Keratinocyte (primary cell): ENCODE measurements at regions not wholly inside any gene's neighbourhood (a gene's known extent, or its start where the extent isn't known, plus 50 kb on each side); places are given as distances from the start of the nearest gene placed in this dataset.

ENCODE experiments used
- EZH2 ChIP-seq: IDR thresholded peaks from one replicate; pipeline ENCODE4 v1.6.1; 2012; ENCODE audit warnings: inconsistent platforms, mild to moderate bottlenecking, low read length, moderate library complexity
- TF ChIP-seq, protein P1 (sequence below), 3 experiments: IDR thresholded peaks in 1 of 3; conservative IDR thresholded peaks in 1 of 3; optimal IDR thresholded peaks in 1 of 3; 2 replicates in 2 of 3; 3 replicates in 1 of 3; pipeline versions ENCODE3 to v1.5.1; 2011; ENCODE audit warnings: low read length in 3 of 3, mild to moderate bottlenecking in 3 of 3, moderate library complexity in 2 of 3, control low read depth in 1 of 3, inconsistent platforms in 1 of 3; ENCODE audit not compliant: insufficient read depth in 2 of 3; ENCODE audit errors: extremely low read depth in 1 of 3

DNA sequence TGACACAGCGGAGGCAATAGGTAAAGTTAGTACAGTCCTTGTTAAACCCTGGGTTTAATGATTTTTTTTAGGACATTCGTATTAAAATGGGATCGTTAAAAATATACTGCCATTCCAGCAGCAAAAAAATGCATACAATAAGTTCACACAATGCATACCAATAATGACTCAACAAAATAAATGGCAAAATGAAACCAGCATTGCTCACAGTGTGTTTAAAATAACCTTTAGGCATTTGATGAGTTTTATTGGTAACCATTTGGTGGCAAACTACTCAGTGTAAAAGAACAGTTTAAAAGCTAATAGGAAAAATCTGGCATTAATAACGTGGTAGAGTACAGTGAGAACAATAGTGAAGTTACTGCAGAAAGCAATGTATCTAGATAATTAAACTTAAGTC is 539.0 kb upstream of the PIK3C3 start:
- TF ChIP-seq, protein P1, sequence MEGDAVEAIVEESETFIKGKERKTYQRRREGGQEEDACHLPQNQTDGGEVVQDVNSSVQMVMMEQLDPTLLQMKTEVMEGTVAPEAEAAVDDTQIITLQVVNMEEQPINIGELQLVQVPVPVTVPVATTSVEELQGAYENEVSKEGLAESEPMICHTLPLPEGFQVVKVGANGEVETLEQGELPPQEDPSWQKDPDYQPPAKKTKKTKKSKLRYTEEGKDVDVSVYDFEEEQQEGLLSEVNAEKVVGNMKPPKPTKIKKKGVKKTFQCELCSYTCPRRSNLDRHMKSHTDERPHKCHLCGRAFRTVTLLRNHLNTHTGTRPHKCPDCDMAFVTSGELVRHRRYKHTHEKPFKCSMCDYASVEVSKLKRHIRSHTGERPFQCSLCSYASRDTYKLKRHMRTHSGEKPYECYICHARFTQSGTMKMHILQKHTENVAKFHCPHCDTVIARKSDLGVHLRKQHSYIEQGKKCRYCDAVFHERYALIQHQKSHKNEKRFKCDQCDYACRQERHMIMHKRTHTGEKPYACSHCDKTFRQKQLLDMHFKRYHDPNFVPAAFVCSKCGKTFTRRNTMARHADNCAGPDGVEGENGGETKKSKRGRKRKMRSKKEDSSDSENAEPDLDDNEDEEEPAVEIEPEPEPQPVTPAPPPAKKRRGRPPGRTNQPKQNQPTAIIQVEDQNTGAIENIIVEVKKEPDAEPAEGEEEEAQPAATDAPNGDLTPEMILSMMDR (optimal IDR thresholded peaks at IDR 0.05 in 1 of 3, IDR thresholded peaks at IDR 0.05 in 1 of 3, conservative IDR thresholded peaks at IDR 0.05 in 1 of 3; ENCODE audit: extremely low read depth in 1 of 3, insufficient read depth in 2 of 3, low read length in 3 of 3) = no peak
- TF ChIP-seq EZH2 = no peak
